H1 (cell line): ENCODE measurements at regions not wholly inside any gene's neighbourhood (a gene's known extent, or its start where the extent isn't known, plus 50 kb on each side); places are given as distances from the start of the nearest gene placed in this dataset.

Experiments
- CBX5 ChIP-seq: fragments of 300-800, 300-1000 bp; sonication (generic); IDR thresholded peaks from 2 replicates; pipeline ENCODE4 v1.7.1; 2016; ENCODE audit warnings: antibody characterized with exemption, low read length, low read depth
- EP300 ChIP-seq, 2 experiments: IDR thresholded peaks; 1 replicate in 1 of 2; 2 replicates in 1 of 2; pipeline ENCODE4 v1.6.1; 2011 to 2012; ENCODE audit warnings: low read depth in 2 of 2, low read length in 2 of 2, mild to moderate bottlenecking in 2 of 2, borderline replicate concordance in 1 of 2, inconsistent platforms in 1 of 2, moderate library complexity in 1 of 2
- FOSL1 ChIP-seq: IDR thresholded peaks from 2 replicates; pipeline ENCODE4 v1.6.1; 2011; ENCODE audit warnings: mild to moderate bottlenecking, low read depth, low read length, moderate library complexity; ENCODE audit not compliant: insufficient read depth
- GTF2F1 ChIP-seq: IDR thresholded peaks from 2 replicates; pipeline ENCODE4 v1.6.1; 2012; ENCODE audit warnings: low read depth, low read length, improper control_type of control experiment, borderline replicate concordance
- MAFK ChIP-seq: IDR thresholded peaks from 2 replicates; pipeline ENCODE4 v1.6.1; 2012; ENCODE audit warnings: low read depth, mild to moderate bottlenecking, improper control_type of control experiment, low read length
- POLR2A ChIP-seq, 2 experiments: IDR thresholded peaks; 1 replicate in 1 of 2; 2 replicates in 1 of 2; pipeline ENCODE4 v1.6.1; 2011; ENCODE audit warnings: low read depth in 2 of 2, low read length in 2 of 2, mild to moderate bottlenecking in 2 of 2; ENCODE audit errors: control extremely low read depth in 1 of 2
- RNF2 ChIP-seq: fragments of 200-900, 300-1000 bp; sonication (generic); IDR thresholded peaks from 2 replicates; pipeline ENCODE4 v1.7.1; 2016; ENCODE audit warnings: borderline replicate concordance, low read depth, mild to moderate bottlenecking, antibody characterized with exemption, low read length; ENCODE audit not compliant: poor library complexity, severe bottlenecking; ENCODE audit errors: missing control alignments
- SIN3A ChIP-seq, 2 experiments: IDR thresholded peaks in 1 of 2; conservative IDR thresholded peaks in 1 of 2; 2 replicates each; pipeline ENCODE4 v1.6.1; 2011 to 2012; ENCODE audit warnings: low read length in 2 of 2, improper control_type of control experiment in 1 of 2, low read depth in 1 of 2, mild to moderate bottlenecking in 1 of 2
- SP4 ChIP-seq: IDR thresholded peaks from 2 replicates; pipeline ENCODE4 v1.6.1; 2012; ENCODE audit warnings: low read length, inconsistent platforms
- TCF12 ChIP-seq: IDR thresholded peaks from 2 replicates; pipeline ENCODE4 v1.6.1; 2011; ENCODE audit warnings: low read depth, mild to moderate bottlenecking, low read length
- TF ChIP-seq, protein P1 (sequence below): fragments of 300-600 bp; sonication (generic); IDR thresholded peaks from 2 replicates; pipeline ENCODE4 v1.7.1; 2012; ENCODE audit warnings: low read length, moderate library complexity, mild to moderate bottlenecking, inconsistent platforms; ENCODE audit not compliant: insufficient replicate concordance

DNA sequence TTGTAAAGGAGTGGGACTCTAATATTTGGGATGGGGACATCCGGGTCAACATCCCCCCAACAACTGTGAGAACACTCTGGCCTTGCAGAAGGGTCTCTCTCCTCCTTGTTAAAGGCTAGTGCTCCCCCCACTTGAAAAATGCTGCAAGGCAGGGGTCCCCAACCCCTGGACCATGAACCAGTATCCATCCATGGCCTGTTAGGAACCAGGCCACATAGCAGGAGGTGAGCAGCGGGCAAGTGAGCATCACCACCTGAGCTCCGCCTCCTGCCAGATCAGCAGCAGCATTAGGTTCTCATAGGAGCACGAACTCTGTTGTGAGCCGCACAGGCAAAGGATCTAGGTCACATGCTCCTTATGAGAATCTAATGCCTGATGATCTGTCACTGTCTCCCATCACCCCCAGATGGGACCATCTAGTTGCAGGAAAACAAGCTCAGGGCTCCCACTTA is 243.9 kb upstream of the ID2 start (continued):
- TF ChIP-seq, protein P1, sequence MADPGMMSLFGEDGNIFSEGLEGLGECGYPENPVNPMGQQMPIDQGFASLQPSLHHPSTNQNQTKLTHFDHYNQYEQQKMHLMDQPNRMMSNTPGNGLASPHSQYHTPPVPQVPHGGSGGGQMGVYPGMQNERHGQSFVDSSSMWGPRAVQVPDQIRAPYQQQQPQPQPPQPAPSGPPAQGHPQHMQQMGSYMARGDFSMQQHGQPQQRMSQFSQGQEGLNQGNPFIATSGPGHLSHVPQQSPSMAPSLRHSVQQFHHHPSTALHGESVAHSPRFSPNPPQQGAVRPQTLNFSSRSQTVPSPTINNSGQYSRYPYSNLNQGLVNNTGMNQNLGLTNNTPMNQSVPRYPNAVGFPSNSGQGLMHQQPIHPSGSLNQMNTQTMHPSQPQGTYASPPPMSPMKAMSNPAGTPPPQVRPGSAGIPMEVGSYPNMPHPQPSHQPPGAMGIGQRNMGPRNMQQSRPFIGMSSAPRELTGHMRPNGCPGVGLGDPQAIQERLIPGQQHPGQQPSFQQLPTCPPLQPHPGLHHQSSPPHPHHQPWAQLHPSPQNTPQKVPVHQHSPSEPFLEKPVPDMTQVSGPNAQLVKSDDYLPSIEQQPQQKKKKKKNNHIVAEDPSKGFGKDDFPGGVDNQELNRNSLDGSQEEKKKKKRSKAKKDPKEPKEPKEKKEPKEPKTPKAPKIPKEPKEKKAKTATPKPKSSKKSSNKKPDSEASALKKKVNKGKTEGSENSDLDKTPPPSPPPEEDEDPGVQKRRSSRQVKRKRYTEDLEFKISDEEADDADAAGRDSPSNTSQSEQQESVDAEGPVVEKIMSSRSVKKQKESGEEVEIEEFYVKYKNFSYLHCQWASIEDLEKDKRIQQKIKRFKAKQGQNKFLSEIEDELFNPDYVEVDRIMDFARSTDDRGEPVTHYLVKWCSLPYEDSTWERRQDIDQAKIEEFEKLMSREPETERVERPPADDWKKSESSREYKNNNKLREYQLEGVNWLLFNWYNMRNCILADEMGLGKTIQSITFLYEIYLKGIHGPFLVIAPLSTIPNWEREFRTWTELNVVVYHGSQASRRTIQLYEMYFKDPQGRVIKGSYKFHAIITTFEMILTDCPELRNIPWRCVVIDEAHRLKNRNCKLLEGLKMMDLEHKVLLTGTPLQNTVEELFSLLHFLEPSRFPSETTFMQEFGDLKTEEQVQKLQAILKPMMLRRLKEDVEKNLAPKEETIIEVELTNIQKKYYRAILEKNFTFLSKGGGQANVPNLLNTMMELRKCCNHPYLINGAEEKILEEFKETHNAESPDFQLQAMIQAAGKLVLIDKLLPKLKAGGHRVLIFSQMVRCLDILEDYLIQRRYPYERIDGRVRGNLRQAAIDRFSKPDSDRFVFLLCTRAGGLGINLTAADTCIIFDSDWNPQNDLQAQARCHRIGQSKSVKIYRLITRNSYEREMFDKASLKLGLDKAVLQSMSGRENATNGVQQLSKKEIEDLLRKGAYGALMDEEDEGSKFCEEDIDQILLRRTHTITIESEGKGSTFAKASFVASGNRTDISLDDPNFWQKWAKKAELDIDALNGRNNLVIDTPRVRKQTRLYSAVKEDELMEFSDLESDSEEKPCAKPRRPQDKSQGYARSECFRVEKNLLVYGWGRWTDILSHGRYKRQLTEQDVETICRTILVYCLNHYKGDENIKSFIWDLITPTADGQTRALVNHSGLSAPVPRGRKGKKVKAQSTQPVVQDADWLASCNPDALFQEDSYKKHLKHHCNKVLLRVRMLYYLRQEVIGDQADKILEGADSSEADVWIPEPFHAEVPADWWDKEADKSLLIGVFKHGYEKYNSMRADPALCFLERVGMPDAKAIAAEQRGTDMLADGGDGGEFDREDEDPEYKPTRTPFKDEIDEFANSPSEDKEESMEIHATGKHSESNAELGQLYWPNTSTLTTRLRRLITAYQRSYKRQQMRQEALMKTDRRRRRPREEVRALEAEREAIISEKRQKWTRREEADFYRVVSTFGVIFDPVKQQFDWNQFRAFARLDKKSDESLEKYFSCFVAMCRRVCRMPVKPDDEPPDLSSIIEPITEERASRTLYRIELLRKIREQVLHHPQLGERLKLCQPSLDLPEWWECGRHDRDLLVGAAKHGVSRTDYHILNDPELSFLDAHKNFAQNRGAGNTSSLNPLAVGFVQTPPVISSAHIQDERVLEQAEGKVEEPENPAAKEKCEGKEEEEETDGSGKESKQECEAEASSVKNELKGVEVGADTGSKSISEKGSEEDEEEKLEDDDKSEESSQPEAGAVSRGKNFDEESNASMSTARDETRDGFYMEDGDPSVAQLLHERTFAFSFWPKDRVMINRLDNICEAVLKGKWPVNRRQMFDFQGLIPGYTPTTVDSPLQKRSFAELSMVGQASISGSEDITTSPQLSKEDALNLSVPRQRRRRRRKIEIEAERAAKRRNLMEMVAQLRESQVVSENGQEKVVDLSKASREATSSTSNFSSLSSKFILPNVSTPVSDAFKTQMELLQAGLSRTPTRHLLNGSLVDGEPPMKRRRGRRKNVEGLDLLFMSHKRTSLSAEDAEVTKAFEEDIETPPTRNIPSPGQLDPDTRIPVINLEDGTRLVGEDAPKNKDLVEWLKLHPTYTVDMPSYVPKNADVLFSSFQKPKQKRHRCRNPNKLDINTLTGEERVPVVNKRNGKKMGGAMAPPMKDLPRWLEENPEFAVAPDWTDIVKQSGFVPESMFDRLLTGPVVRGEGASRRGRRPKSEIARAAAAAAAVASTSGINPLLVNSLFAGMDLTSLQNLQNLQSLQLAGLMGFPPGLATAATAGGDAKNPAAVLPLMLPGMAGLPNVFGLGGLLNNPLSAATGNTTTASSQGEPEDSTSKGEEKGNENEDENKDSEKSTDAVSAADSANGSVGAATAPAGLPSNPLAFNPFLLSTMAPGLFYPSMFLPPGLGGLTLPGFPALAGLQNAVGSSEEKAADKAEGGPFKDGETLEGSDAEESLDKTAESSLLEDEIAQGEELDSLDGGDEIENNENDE: no peak
- TF ChIP-seq SIN3A (conservative IDR thresholded peaks at IDR 0.05 in 1 of 2, IDR thresholded peaks at IDR 0.05 in 1 of 2; ENCODE audit: low read depth in 1 of 2, low read length in 2 of 2) (no peak), POLR2A (IDR thresholded peaks at IDR 0.05; ENCODE audit: control extremely low read depth in 1 of 2, low read depth in 2 of 2, low read length in 2 of 2) (no peak), FOSL1 (no peak), RNF2 (no peak), EP300 (IDR thresholded peaks at IDR 0.05; ENCODE audit: borderline replicate concordance in 1 of 2, low read depth in 2 of 2, low read length in 2 of 2) (no peak), GTF2F1 (no peak), TCF12 (no peak), MAFK (no peak), CBX5 (no peak), SP4 (no peak)
